ENCODE measurements at regions not wholly inside any gene's neighbourhood (a gene's known extent, or its start where the extent isn't known, plus 50 kb on each side); places are given as distances from the start of the nearest gene placed in this dataset.

DNA sequence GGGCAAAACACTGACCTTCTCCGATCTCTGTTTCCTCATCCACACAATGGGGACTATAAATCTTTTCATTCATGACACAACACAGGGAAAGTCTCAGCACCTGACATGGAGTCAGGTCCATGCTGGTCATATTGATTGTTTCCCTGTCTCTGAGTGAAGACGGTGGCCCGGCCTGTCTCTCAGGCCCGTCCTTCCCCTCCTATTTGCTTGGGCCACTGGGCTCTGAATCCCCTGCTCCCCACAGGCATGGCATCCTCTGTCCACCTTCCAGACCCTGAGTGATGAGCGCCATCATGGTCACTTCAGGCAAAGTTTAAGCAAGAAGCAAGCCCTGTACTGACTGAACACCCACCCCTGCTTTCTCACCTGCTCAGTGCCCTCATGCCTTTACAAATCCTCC lies 113.3 kb upstream of the ALX4 start:
- TF ChIP-seq, protein P1, sequence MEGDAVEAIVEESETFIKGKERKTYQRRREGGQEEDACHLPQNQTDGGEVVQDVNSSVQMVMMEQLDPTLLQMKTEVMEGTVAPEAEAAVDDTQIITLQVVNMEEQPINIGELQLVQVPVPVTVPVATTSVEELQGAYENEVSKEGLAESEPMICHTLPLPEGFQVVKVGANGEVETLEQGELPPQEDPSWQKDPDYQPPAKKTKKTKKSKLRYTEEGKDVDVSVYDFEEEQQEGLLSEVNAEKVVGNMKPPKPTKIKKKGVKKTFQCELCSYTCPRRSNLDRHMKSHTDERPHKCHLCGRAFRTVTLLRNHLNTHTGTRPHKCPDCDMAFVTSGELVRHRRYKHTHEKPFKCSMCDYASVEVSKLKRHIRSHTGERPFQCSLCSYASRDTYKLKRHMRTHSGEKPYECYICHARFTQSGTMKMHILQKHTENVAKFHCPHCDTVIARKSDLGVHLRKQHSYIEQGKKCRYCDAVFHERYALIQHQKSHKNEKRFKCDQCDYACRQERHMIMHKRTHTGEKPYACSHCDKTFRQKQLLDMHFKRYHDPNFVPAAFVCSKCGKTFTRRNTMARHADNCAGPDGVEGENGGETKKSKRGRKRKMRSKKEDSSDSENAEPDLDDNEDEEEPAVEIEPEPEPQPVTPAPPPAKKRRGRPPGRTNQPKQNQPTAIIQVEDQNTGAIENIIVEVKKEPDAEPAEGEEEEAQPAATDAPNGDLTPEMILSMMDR (IDR thresholded peaks at IDR 0.05), result no peak
- TF ChIP-seq POLR2A (IDR thresholded peaks at IDR 0.05), result no peak

All from right lobe of liver (tissue), 4 donors.